IMR-90 (cell line): ENCODE measurements at regions not wholly inside any gene's neighbourhood (a gene's known extent, or its start where the extent isn't known, plus 50 kb on each side); places are given as distances from the start of the nearest gene placed in this dataset.
"Not testable (repeated sequence)": the region's sequence is repeated elsewhere in the genome, so short reads cannot be mapped to it uniquely, and the experiment has no call there.

Source experiments
- BHLHE40 ChIP-seq: fragments of 150-350 bp; IDR thresholded peaks from 2 replicates; pipeline ENCODE4 v1.6.1; 2016; ENCODE audit warnings: mild to moderate bottlenecking, low read depth, low read length
- CEBPB ChIP-seq: IDR thresholded peaks from 2 replicates; pipeline ENCODE4 v1.6.1; 2012; ENCODE audit warnings: low read depth, low read length, improper control_type of control experiment
- CHD1 ChIP-seq: IDR thresholded peaks from 2 replicates; pipeline ENCODE4 v1.6.1; 2012; ENCODE audit warnings: low read depth, low read length, improper control_type of control experiment
- FOS ChIP-seq: fragments of 150-350 bp; IDR thresholded peaks from 2 replicates; pipeline ENCODE4 v1.6.1; 2016; ENCODE audit warnings: low read depth, low read length
- MAZ ChIP-seq: IDR thresholded peaks from 2 replicates; pipeline ENCODE4 v1.6.1; 2012; ENCODE audit warnings: low read depth, mild to moderate bottlenecking, low read length, improper control_type of control experiment, moderate library complexity, borderline replicate concordance
- MXI1 ChIP-seq: IDR thresholded peaks from 2 replicates; pipeline ENCODE4 v1.6.1; 2012; ENCODE audit warnings: low read depth, mild to moderate bottlenecking, low read length, moderate library complexity, borderline replicate concordance
- POLR2A ChIP-seq: IDR thresholded peaks from 2 replicates; pipeline ENCODE4 v1.6.1; 2012; ENCODE audit warnings: mild to moderate bottlenecking, low read depth, low read length
- RAD21 ChIP-seq: IDR thresholded peaks from 2 replicates; pipeline ENCODE4 v1.6.1; 2012; ENCODE audit warnings: low read length, improper control_type of control experiment
- RCOR1 ChIP-seq: IDR thresholded peaks from 2 replicates; pipeline ENCODE4 v1.6.1; 2012; ENCODE audit warnings: mild to moderate bottlenecking, low read length, improper control_type of control experiment; ENCODE audit not compliant: insufficient replicate concordance
- RFX5 ChIP-seq: IDR thresholded peaks from 2 replicates; pipeline ENCODE4 v1.8.0; 2012; ENCODE audit warnings: low read depth, mild to moderate bottlenecking, low read length, moderate library complexity
- TF ChIP-seq, protein P1 (sequence below): conservative IDR thresholded peaks from 2 replicates; pipeline ENCODE4 v1.5.1; 2012; ENCODE audit warnings: mild to moderate bottlenecking, low read depth, low read length, improper control_type of control experiment

DNA sequence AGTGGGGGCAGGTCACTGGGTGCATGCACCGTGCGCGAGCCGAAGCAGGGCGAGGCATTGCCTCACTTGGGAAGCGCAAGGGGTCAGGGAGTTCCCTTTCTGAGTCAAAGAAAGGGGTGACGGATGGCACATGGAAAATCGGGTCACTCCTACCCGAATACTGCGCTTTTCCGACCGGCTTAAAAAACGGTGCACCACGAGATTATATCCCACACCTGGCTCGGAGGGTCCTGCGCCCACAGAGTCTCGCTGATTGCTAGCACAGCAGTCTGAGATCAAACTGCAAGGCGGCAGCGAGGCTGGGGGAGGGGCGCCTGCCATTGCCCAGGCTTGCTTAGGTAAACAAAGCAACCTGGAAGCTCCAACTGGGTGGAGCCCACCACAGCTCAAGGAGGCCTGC, 194.9 kb downstream of the TPBG start:
- TF ChIP-seq, protein P1, sequence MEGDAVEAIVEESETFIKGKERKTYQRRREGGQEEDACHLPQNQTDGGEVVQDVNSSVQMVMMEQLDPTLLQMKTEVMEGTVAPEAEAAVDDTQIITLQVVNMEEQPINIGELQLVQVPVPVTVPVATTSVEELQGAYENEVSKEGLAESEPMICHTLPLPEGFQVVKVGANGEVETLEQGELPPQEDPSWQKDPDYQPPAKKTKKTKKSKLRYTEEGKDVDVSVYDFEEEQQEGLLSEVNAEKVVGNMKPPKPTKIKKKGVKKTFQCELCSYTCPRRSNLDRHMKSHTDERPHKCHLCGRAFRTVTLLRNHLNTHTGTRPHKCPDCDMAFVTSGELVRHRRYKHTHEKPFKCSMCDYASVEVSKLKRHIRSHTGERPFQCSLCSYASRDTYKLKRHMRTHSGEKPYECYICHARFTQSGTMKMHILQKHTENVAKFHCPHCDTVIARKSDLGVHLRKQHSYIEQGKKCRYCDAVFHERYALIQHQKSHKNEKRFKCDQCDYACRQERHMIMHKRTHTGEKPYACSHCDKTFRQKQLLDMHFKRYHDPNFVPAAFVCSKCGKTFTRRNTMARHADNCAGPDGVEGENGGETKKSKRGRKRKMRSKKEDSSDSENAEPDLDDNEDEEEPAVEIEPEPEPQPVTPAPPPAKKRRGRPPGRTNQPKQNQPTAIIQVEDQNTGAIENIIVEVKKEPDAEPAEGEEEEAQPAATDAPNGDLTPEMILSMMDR: not testable (repeated sequence)
- not testable (repeated sequence) for TF ChIP-seq POLR2A, RCOR1, RAD21, MXI1, CEBPB, FOS, RFX5, MAZ, CHD1, BHLHE40
